ENCODE measurements at regions not wholly inside any gene's neighbourhood (a gene's known extent, or its start where the extent isn't known, plus 50 kb on each side); places are given as distances from the start of the nearest gene placed in this dataset.
A peak's percentile ranks its signal among the peaks of the same experiment; 100 is the strongest.

GRCh38 chr6:131427434-131428058, 145.5 kb upstream of the ARG1 start:
- H3F3A ChIP-seq (ENCODE audit: insufficient read depth, low read length, poor library complexity, severe bottlenecking): no peaks in the 10 kb centered on the region
- no peak overlapping the region for H3K4me2 ChIP-seq (ENCODE audit: low read length)
- no peaks in the 10 kb centered on the region for H4K20me1 ChIP-seq (ENCODE audit: insufficient read depth)
- no peak overlapping the region for H3K9ac ChIP-seq (ENCODE audit: low read length)
- H3K9me2 ChIP-seq (ENCODE audit: insufficient read depth, low read length): no peaks in the 10 kb centered on the region
- no peaks in the 10 kb centered on the region for H3K79me2 ChIP-seq (replicated peaks; ENCODE audit: insufficient read depth, low read length)
- no peak for TF ChIP-seq TAF1 (IDR thresholded peaks at IDR 0.05; ENCODE audit: low read depth)
- no peak for TF ChIP-seq REST (IDR thresholded peaks at IDR 0.05; ENCODE audit: borderline replicate concordance)
- no peak for TF ChIP-seq RAD21 (conservative IDR thresholded peaks at IDR 0.05)
- no peak for TF ChIP-seq MXI1 (conservative IDR thresholded peaks at IDR 0.05; ENCODE audit: poor library complexity, severe bottlenecking)
- no peak for TF ChIP-seq EP300 (conservative IDR thresholded peaks at IDR 0.05; ENCODE audit: poor library complexity, severe bottlenecking)
- no peak for TF ChIP-seq EZH2 (IDR thresholded peaks at IDR 0.05; ENCODE audit: borderline replicate concordance, insufficient read depth, low read length, poor library complexity, severe bottlenecking)
- TF ChIP-seq CTCF (IDR thresholded peaks at IDR 0.05; ENCODE audit: poor library complexity, severe bottlenecking): no peak
- TF ChIP-seq POLR2AphosphoS5 (IDR thresholded peaks at IDR 0.05): no peak
- H3K27ac ChIP-seq (ENCODE audit: low read length): no peak overlapping the region
- H3K36me3 ChIP-seq (ENCODE audit: insufficient read depth, low read length): no peaks in the 10 kb centered on the region
- H3K27me3 ChIP-seq (ENCODE audit: insufficient read depth, low read depth, low read length): no peaks in the 10 kb centered on the region
- H3K9me3 ChIP-seq (ENCODE audit: low read length): no peaks in the 10 kb centered on the region
- no peak overlapping the region for H3K4me3 ChIP-seq (ENCODE audit: low read length)
- no peak overlapping the region for H2AFZ ChIP-seq (ENCODE audit: low read depth, low read length)

- Histone ChIP-seq H4K20me1 (ENCODE audit: insufficient read depth) (no peaks in the 10 kb centered on the region), H3K27ac (ENCODE audit: low read length) (peak overlapping the region; percentile 59), H3K9me2 (ENCODE audit: insufficient read depth, low read length) (no peaks in the 10 kb centered on the region), H3K9ac (ENCODE audit: low read length) (no peak overlapping the region), H3K27me3 (ENCODE audit: insufficient read depth, low read depth, low read length) (no peaks in the 10 kb centered on the region), H3F3A (ENCODE audit: insufficient read depth, low read length, poor library complexity, severe bottlenecking) (no peaks in the 10 kb centered on the region), H3K9me3 (ENCODE audit: low read length) (no peaks in the 10 kb centered on the region), H3K4me2 (ENCODE audit: low read length) (no peak overlapping the region), H2AFZ (ENCODE audit: low read depth, low read length) (no peak overlapping the region), H3K36me3 (ENCODE audit: insufficient read depth, low read length) (no peaks in the 10 kb centered on the region), H3K79me2 (replicated peaks; ENCODE audit: insufficient read depth, low read length) (no peaks in the 10 kb centered on the region), H3K4me3 (ENCODE audit: low read length) (no peak overlapping the region)
- TF ChIP-seq TAF1 (IDR thresholded peaks at IDR 0.05; ENCODE audit: low read depth): no peak
- no peak for TF ChIP-seq RAD21 (conservative IDR thresholded peaks at IDR 0.05)
- no peak for TF ChIP-seq MXI1 (conservative IDR thresholded peaks at IDR 0.05; ENCODE audit: poor library complexity, severe bottlenecking)
- TF ChIP-seq REST (IDR thresholded peaks at IDR 0.05; ENCODE audit: borderline replicate concordance): no peak
- no peak for TF ChIP-seq SMC3 (conservative IDR thresholded peaks at IDR 0.05; ENCODE audit: poor library complexity)
- TF ChIP-seq EP300 (conservative IDR thresholded peaks at IDR 0.05; ENCODE audit: poor library complexity, severe bottlenecking): no peak
- no peak for TF ChIP-seq EZH2 (IDR thresholded peaks at IDR 0.05; ENCODE audit: borderline replicate concordance, insufficient read depth, low read length, poor library complexity, severe bottlenecking)
- TF ChIP-seq CTCF (IDR thresholded peaks at IDR 0.05; ENCODE audit: poor library complexity, severe bottlenecking): no peak
- no peak for TF ChIP-seq POLR2AphosphoS5 (IDR thresholded peaks at IDR 0.05)
Observed at GRCh38 chr6:131430531-131430930, 142.5 kb upstream of the ARG1 start.

Data from neural cell (in vitro differentiated cells).